NT2/D1 (cell line): ENCODE measurements at regions not wholly inside any gene's neighbourhood (a gene's known extent, or its start where the extent isn't known, plus 50 kb on each side); places are given as distances from the start of the nearest gene placed in this dataset.

Source experiments
- SUZ12 ChIP-seq: IDR thresholded peaks from 2 replicates; pipeline ENCODE4 v1.6.1; 2011; ENCODE audit not compliant: insufficient read length, insufficient read depth; ENCODE audit errors: extremely low read depth
- ZNF274 ChIP-seq: IDR thresholded peaks from 2 replicates; pipeline ENCODE4 v1.6.1; 2011; ENCODE audit warnings: mild to moderate bottlenecking, low read depth, low read length

GRCh38 chr4:18767921-18768320 lies 746.4 kb upstream of the LCORL start:
- TF ChIP-seq ZNF274 (no peak), SUZ12 (no peak)
